Gastrocnemius medialis (tissue), 4 donors: ENCODE measurements at regions not wholly inside any gene's neighbourhood (a gene's known extent, or its start where the extent isn't known, plus 50 kb on each side); places are given as distances from the start of the nearest gene placed in this dataset.

Source experiments
- ATAC-seq, 2 donors: fragments of 150-250 bp; one replicate each; pipeline ENCODE4 v1.9.1; 2016
- DNase-seq, 2 donors: peaks; one replicate each; pipeline ENCODE4 v3.0.0-alpha.2; 2019
- H3K27ac ChIP-seq, 4 donors: fragments of 200-600 bp; sonication (generic); 1 replicate in 1 of 4; 2 replicates in 3 of 4; pipeline ENCODE4 v1.5.1; 2016 to 2018; ENCODE audit warnings: mild to moderate bottlenecking in 2 of 4, moderate library complexity in 1 of 4
- H3K27me3 ChIP-seq, 3 donors: fragments of 200-600 bp; sonication (generic) in 2 of 3; 1 replicate in 1 of 3; 2 replicates in 2 of 3; pipeline versions ENCODE4 v1.5.1 to v1.6.0; 2016 to 2019; ENCODE audit warnings: mild to moderate bottlenecking in 1 of 3, moderate library complexity in 1 of 3
- H3K36me3 ChIP-seq, 2 donors: fragments of 200-600 bp; sonication (generic) in 1 of 2; one replicate each; pipeline ENCODE4 v1.5.1; 2017 to 2018
- H3K4me1 ChIP-seq, 2 donors: fragments of 200-600 bp; sonication (generic) in 1 of 2; one replicate each; pipeline ENCODE4 v1.5.1; 2016 to 2017; ENCODE audit warnings: mild to moderate bottlenecking in 2 of 2
- H3K4me3 ChIP-seq, 4 donors: fragments of 200-600 bp; sonication (generic) in 3 of 4; 1 replicate in 1 of 4; 2 replicates in 3 of 4; pipeline ENCODE4 v1.5.1; 2016 to 2019; ENCODE audit warnings: mild to moderate bottlenecking in 2 of 4
- H3K9me3 ChIP-seq, 3 donors: fragments of 200-600 bp; sonication (generic) in 2 of 3; 1 replicate in 1 of 3; 2 replicates in 2 of 3; pipeline ENCODE4 v1.5.1; 2016 to 2019
- POLR2A ChIP-seq, 2 donors: fragments of 450-650 bp; IDR thresholded peaks; one replicate each; pipeline ENCODE4 v1.6.1; 2017; ENCODE audit warnings: antibody characterized with exemption in 2 of 2, mild to moderate bottlenecking in 2 of 2, moderate library complexity in 2 of 2
- in situ Hi-C, 4 donors: fragments of 200-750 bp; cut with MboI; loops; one replicate each; pipeline versions ENCODE4 v1.15.0 to v1.8.0; 2017; ENCODE audit warnings: low sequenced_read_pairs in 4 of 4
- intact Hi-C: fragments of 100-400 bp; cut with DNase I; formaldehyde crosslinking; loops from one replicate; pipeline ENCODE4 v1.15.1; 2023; ENCODE audit warnings: low total_unique reads
- TF ChIP-seq, protein P1 (sequence below), 5 experiments: fragments of 450-650 bp in 3 of 5; fragments of 200-600 bp in 2 of 5; sonication (generic) in 2 of 5; IDR thresholded peaks in 4 of 5; conservative IDR thresholded peaks in 1 of 5; 1 replicate in 4 of 5; 2 replicates in 1 of 5; pipeline ENCODE4 v1.5.1; 2016 to 2019; ENCODE audit warnings: antibody characterized with exemption in 5 of 5, mild to moderate bottlenecking in 3 of 5, moderate library complexity in 3 of 5

DNA sequence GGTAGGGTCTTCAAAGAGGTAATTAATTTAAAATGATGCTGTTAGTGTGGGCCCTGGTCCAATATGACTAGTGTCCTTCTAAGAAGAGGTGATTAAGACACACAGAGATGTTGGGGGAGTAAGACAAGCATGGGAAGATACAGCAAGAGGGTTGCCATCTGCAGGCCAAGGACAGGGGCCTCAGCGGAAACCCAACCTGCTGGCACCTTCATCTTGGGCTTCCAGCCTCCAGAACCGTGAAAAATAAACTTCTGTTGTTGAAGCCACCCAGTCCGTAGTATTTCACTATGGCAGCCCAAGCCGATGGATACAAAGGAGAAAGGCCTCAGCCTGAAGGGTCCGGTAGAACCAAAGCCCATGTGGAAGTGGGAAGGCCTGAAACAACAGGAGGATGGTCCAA is 161.7 kb upstream of the UBE2E1 start:
- Histone ChIP-seq H3K4me3 (no peak overlapping the region), H3K27ac (no peak overlapping the region), H3K36me3 (no peaks in the 10 kb centered on the region), H3K4me1 (no peaks in the 10 kb centered on the region), H3K9me3 (no peaks in the 10 kb centered on the region), H3K27me3 (no peaks in the 10 kb centered on the region)
- in situ Hi-C loops (no loop called here), intact Hi-C loops (no loop called here)
- TF ChIP-seq, protein P1, sequence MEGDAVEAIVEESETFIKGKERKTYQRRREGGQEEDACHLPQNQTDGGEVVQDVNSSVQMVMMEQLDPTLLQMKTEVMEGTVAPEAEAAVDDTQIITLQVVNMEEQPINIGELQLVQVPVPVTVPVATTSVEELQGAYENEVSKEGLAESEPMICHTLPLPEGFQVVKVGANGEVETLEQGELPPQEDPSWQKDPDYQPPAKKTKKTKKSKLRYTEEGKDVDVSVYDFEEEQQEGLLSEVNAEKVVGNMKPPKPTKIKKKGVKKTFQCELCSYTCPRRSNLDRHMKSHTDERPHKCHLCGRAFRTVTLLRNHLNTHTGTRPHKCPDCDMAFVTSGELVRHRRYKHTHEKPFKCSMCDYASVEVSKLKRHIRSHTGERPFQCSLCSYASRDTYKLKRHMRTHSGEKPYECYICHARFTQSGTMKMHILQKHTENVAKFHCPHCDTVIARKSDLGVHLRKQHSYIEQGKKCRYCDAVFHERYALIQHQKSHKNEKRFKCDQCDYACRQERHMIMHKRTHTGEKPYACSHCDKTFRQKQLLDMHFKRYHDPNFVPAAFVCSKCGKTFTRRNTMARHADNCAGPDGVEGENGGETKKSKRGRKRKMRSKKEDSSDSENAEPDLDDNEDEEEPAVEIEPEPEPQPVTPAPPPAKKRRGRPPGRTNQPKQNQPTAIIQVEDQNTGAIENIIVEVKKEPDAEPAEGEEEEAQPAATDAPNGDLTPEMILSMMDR (IDR thresholded peaks at IDR 0.05 in 4 of 5, conservative IDR thresholded peaks at IDR 0.05 in 1 of 5) = no peak
- TF ChIP-seq POLR2A (IDR thresholded peaks at IDR 0.05) = no peak
- no peak for DNase-seq
- ATAC-seq = no peak

DNA sequence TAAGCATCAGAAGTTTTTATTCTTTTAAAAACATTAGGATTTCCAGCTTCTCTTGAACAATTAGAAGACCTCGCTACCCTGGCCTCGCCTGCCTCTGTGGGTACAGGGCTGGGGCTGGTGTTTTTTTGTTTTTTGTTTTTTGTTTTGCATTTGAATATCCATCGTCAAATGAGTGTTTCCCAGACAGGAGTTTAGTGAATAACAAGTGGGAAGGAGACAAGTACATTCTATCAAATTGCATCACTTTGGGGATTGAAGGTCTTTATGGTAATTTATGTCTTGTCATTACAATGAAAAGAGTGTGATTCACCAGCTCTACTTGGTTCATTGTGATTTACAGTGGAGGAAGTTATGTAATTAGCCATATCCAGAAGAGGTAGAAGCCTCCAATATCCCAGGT is 161.1 kb upstream of the UBE2E1 start:
- Histone ChIP-seq H3K27ac (no peak overlapping the region), H3K9me3 (no peaks in the 10 kb centered on the region), H3K27me3 (no peaks in the 10 kb centered on the region), H3K36me3 (no peaks in the 10 kb centered on the region), H3K4me3 (no peak overlapping the region), H3K4me1 (no peaks in the 10 kb centered on the region)
- no peak for ATAC-seq
- TF ChIP-seq, protein P1 (IDR thresholded peaks at IDR 0.05 in 4 of 5, conservative IDR thresholded peaks at IDR 0.05 in 1 of 5) = no peak
- TF ChIP-seq POLR2A (IDR thresholded peaks at IDR 0.05) = no peak
- intact Hi-C loops = no loop called here
- DNase-seq = no peak
- in situ Hi-C loops = no loop called here

DNA sequence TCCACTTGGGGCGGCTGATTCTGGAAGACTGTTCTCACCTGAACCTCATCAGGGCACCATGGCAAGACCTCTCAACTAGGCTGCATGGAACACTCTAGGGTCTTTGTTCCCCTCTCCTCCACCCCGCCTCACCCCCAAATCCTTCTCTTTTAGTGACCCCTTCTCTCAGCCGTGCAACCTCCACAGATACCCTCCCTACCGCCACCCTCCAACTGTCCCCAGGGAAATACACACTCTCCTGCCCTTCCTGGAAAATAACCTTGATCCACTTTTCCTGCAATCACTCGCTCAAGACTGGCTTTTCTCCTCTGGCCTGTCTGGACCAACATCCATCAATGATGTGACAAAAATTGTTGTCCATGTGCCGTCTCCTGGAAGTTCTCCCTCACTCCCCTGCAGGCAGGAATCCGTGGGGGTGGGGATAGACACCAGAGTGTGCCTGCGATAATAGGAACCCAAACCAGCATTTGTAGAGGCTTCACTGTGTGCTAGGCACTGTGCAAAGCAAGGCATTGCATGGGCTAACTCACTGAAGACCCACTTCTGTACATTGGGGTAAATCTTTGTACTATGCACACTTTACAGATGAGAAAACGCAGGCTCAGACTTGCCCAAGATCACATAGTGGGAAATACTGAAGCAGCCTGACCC is 160.1 kb upstream of the UBE2E1 start:
- Histone ChIP-seq H3K27me3 (no peaks in the 10 kb centered on the region), H3K36me3 (no peaks in the 10 kb centered on the region), H3K4me1 (peaks cover 0 to 7% of the 10 kb centered on the region in 2 donors), H3K27ac (no peak overlapping the region), H3K9me3 (no peaks in the 10 kb centered on the region), H3K4me3 (no peak overlapping the region)
- intact Hi-C loops (no loop called here), in situ Hi-C loops (no loop called here)
- TF ChIP-seq POLR2A (IDR thresholded peaks at IDR 0.05) = no peak
- TF ChIP-seq, protein P1 (IDR thresholded peaks at IDR 0.05 in 4 of 5, conservative IDR thresholded peaks at IDR 0.05 in 1 of 5) = no peak
- DNase-seq = no peak
- ATAC-seq = no peak

DNA sequence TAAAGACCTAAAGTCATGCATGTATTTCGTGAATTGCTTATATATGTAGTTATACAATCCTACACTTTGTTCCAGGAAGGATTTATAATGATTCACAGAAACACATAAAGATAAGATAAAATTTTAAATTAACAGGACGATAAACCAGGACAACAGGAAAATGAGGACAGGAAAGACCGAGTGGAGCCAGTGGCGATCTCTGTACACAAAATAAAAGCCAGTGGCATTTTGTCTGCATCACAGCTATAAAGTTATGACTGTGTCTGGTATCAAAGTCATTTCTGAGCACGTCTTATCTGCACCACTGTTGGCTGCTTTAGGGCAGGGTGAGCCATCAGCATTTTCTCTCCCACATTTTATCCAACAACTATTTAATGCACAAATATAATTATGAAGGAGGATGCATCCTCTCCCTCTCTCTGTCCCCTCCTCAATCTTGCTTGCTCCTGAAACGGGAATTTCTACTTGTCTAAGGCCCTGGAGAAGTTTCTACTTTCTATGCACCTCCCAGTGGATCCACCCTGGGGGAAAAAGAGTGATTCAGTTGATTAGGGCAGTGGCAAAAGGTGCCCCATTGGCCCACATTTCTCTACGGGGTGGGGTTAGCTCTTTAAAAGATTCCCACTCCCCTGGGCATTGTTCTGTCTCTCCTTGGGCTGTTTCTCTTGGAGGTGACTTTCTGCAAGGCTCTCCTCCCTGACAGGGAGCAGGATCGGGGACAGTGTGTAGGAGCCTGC is 159.4 kb upstream of the UBE2E1 start:
- Histone ChIP-seq H3K27ac (no peak overlapping the region), H3K9me3 (no peaks in the 10 kb centered on the region), H3K4me3 (no peak overlapping the region), H3K36me3 (no peaks in the 10 kb centered on the region), H3K27me3 (no peaks in the 10 kb centered on the region), H3K4me1 (peaks cover 0 to 12% of the 10 kb centered on the region in 2 donors)
- no peak for ATAC-seq
- no peak for DNase-seq
- intact Hi-C loops = no loop called here
- in situ Hi-C loops = no loop called here
- TF ChIP-seq, protein P1 (IDR thresholded peaks at IDR 0.05 in 4 of 5, conservative IDR thresholded peaks at IDR 0.05 in 1 of 5) = no peak
- TF ChIP-seq POLR2A (IDR thresholded peaks at IDR 0.05) = no peak
